ENCODE measurements at regions not wholly inside any gene's neighbourhood (a gene's known extent, or its start where the extent isn't known, plus 50 kb on each side); places are given as distances from the start of the nearest gene placed in this dataset.

DNA sequence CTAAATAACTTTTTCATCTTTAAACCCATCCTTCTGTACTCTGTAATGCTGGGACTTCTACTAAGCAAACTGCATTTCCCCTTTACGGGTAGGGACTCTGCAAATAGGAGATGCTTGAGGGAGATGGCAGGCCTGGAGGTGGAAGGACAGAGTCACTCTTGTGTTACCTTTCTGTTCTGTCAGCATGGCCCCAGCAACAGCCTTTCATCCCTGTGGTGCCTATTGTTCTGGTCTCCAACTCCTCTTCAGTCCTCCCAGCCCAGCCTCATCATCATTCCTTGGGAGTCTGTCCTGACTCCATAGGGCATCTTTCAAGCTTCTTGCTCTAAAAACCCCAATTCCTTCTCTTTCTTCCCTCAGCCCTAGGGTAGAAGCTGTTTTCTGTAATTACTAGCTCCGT is 230.0 kb downstream of the SNX13 start:
- TF ChIP-seq ZNF274 (IDR thresholded peaks at IDR 0.05; ENCODE audit: low read depth, low read length), result no peak
- no peak overlapping the region for H3K4me3 ChIP-seq (ENCODE audit: low read length)

DNA sequence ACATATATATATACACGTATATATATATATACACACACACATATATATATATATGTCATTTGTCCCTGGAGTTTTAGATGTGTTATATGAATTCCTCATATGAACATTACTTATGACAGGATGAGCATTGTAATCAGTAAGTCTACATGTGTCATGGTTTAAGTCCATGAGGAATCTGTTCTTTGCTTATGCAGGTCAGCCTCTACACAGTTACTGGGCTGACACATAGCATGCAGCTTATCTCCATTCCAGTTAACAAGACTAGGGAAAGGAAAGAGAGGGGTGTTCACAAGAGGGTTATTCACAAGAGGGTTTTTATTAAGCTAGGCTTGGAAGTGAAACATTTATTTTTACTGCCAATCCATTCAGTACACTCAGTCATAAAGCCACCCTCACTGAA is 226.7 kb downstream of the SNX13 start:
- TF ChIP-seq ZNF274 (IDR thresholded peaks at IDR 0.05; ENCODE audit: low read depth, low read length), result no peak
- no peak overlapping the region for H3K4me3 ChIP-seq (ENCODE audit: low read length)

DNA sequence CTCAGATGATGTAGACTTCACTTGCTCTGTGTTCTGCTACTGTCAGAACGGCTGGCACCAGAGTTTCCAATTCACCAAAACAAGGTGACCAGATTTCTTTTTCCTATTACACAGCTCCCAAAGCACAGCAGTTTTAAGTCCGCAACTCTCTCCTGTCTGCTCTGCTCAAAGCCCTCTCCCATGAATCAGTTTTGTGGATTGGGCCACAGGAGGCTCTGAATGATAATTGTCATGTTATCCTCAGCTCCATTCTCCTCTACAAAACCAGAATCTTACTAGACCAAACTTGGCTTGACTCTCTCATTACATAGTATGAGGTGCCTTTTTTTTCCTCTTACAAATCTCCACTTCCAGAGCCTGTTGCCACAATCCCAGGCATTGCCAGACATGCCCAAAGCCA is 223.5 kb downstream of the SNX13 start:
- no peak for TF ChIP-seq ZNF274 (IDR thresholded peaks at IDR 0.05; ENCODE audit: low read depth, low read length)
- no peak overlapping the region for H3K4me3 ChIP-seq (ENCODE audit: low read length)

DNA sequence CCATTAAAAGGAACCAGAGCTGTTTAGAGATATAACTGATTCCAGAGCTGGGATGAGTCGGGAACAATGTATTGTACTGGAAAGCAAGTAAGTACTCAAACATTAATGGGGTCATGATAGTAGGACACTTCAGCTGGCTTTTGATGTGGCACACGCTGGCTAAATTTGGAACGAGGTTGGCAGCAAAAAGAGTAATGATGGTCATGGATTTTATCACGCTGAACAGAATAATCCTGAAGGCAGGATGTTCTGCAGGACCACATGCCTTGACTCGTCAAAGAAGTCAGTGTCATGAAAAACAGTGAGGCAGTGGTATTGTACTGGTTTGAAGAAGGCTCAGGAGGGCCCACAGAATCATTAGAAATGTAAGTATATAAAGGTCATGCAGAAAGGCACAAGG is 220.3 kb downstream of the SNX13 start:
- no peak overlapping the region for H3K4me3 ChIP-seq (ENCODE audit: low read length)
- TF ChIP-seq ZNF274 (IDR thresholded peaks at IDR 0.05; ENCODE audit: low read depth, low read length), result no peak

DNA sequence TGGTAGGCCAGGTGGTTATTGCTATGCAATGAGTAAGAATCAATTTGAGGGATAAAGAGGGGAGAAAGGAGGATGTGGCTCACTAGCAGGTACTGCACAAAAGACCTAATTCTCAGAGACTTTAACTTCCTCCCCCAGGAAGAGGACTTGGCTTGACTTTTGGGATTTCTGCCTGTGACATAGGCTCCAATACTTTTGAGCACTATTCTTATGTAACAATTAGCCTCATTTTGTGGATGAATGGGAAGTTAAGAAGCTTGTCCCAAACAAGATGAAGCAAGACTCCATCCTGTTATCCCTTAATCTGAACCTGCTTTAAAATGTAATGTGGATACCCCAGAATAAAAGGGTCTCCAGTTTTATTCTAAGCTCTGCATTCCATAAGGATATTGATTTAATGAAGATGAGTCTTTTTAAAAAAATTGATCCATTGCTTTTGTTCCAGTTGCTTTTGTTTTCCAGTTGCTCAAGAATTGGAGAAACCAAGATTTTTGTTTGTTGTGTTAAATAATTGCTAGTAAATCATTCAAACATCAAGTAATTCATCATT is 218.5 kb downstream of the SNX13 start:
- no peak for TF ChIP-seq ZNF274 (IDR thresholded peaks at IDR 0.05; ENCODE audit: low read depth, low read length)
- H3K4me3 ChIP-seq (ENCODE audit: low read length), result no peak overlapping the region

DNA sequence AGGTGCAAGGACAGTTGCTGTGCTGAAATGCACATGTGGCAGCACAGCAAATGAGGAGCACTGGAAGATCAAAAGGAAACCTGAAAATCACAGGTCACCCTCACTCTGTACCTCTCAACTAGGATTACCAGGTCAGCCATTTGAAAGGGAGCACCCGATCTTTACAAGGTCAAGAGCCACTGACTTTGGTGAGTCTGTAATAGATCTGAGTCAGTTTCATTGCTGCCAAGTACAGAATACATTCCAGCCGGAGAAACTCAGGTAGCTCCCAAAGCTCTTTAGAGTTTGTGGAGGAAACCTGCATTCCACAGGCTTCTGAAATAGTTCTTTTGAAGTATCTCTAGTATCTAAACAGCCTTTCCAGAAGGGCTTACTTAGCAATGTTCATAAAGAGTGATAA is 217.5 kb downstream of the SNX13 start:
- no peak for TF ChIP-seq ZNF274 (IDR thresholded peaks at IDR 0.05; ENCODE audit: low read depth, low read length)
- H3K4me3 ChIP-seq (ENCODE audit: low read length), result no peak overlapping the region

DNA sequence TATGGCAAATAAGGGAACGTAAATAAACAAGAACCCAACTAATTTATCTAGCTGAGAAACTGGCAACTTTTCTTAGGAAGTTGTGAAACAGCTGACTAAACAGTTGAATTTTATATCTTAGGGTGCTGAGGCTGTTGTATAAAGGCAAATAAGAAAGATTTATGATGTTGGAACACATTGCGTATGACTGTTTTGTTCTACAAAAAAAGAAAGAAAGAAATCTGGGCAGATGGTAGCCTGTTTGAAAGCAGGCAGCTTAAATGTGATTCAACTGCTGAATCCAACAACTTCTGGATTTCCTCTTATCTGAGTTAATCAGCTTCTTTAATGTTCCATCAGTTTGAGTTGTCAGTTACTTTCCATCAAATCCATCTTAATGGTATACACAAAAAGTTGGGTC is 214.5 kb downstream of the SNX13 start:
- H3K4me3 ChIP-seq (ENCODE audit: low read length), result no peak overlapping the region
- TF ChIP-seq ZNF274 (IDR thresholded peaks at IDR 0.05; ENCODE audit: low read depth, low read length), result no peak

DNA sequence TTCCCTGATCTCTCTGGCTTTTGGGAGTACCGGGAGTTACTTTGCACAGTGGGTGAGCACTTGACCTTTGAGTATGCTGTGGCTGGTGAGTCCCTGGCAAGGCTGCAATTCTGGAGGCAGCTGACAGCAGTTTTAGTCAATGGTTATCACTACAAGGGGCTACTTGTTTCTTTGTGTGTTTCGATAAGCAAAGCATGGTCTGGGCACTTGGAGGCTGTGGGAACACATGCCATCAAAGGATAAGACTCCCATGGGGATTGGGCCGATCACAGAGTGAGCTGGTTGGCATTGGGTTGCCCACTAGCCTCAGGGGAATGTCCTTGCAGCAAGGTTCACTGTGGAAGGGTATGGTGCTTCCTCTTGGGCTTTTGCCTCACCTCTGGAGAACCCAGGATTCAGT is 208.2 kb downstream of the SNX13 start:
- no peak overlapping the region for H3K4me3 ChIP-seq (ENCODE audit: low read length)
- no peak for TF ChIP-seq ZNF274 (IDR thresholded peaks at IDR 0.05; ENCODE audit: low read depth, low read length)

All from GM08714 (cell line).